Upper lobe of left lung (tissue), 6 donors: ENCODE measurements at regions not wholly inside any gene's neighbourhood (a gene's known extent, or its start where the extent isn't known, plus 50 kb on each side); places are given as distances from the start of the nearest gene placed in this dataset.

ENCODE experiments used
- ATAC-seq, 2 donors: fragments of 200-7000 bp; cut with Tn5 transposase; one replicate each; pipeline ENCODE4 v1.9.1; 2022; ENCODE audit warnings: mild to moderate bottlenecking in 2 of 2, moderate library complexity in 2 of 2; ENCODE audit not compliant: low FRiP score in 2 of 2
- DNase-seq, 2 donors: peaks; one replicate each; pipeline ENCODE4 v3.0.0-alpha.2; 2019 to 2020
- H3K27ac ChIP-seq, 4 donors: fragments of 200-600 bp; sonication (generic); one replicate each; pipeline ENCODE4 v1.5.1; 2016 to 2019
- H3K27me3 ChIP-seq, 4 donors: fragments of 200-600 bp; sonication (generic); one replicate each; pipeline ENCODE4 v1.5.1; 2017 to 2019
- H3K36me3 ChIP-seq, 4 donors: fragments of 200-600 bp; sonication (generic); one replicate each; pipeline ENCODE4 v1.5.1; 2016 to 2019
- H3K4me1 ChIP-seq, 4 donors: fragments of 200-600 bp; sonication (generic); one replicate each; pipeline ENCODE4 v1.5.1; 2018 to 2019
- H3K4me3 ChIP-seq, 4 donors: fragments of 200-600 bp; sonication (generic); one replicate each; pipeline ENCODE4 v1.5.1; 2017 to 2019; ENCODE audit warnings: mild to moderate bottlenecking in 2 of 4, moderate library complexity in 1 of 4
- H3K9me3 ChIP-seq, 4 donors: fragments of 200-600 bp; sonication (generic); one replicate each; pipeline ENCODE4 v1.5.1; 2018 to 2019
- EP300 ChIP-seq, 4 donors: sonication (generic); formaldehyde crosslinking; IDR thresholded peaks; one replicate each; pipeline ENCODE4 v1.5.1; 2017; ENCODE audit warnings: antibody characterized with exemption in 4 of 4, control low read depth in 2 of 4
- POLR2A ChIP-seq, 4 donors: fragments of 450-650 bp; IDR thresholded peaks; one replicate each; pipeline ENCODE4 v1.5.1; 2016 to 2017; ENCODE audit warnings: antibody characterized with exemption in 4 of 4, mild to moderate bottlenecking in 2 of 4
- POLR2AphosphoS5 ChIP-seq, 2 donors: sonication (generic); formaldehyde crosslinking; IDR thresholded peaks; one replicate each; pipeline ENCODE4 v1.5.1; 2017; ENCODE audit warnings: antibody characterized with exemption in 2 of 2
- WGBS, 2 donors: methylation state at CpG; one replicate each; pipeline ENCODE4 v1.1.5; 2017 to 2018; 5-methylcytosine and 5-hydroxymethylcytosine counted together
- TF ChIP-seq, protein P1 (sequence below), 6 experiments: fragments of 450-650 bp in 4 of 6; fragments of 200-600 bp in 2 of 6; sonication (generic) in 2 of 6; IDR thresholded peaks; one replicate each; pipeline ENCODE4 v1.5.1; 2016 to 2019; ENCODE audit warnings: antibody characterized with exemption in 6 of 6
- donor health status: DM: no; HTN: no; CAD: no; lungs with moderate emphysema.
- donor health status: DM: no; HTN: yes; CAD: no; lungs with severe emphysema.

DNA sequence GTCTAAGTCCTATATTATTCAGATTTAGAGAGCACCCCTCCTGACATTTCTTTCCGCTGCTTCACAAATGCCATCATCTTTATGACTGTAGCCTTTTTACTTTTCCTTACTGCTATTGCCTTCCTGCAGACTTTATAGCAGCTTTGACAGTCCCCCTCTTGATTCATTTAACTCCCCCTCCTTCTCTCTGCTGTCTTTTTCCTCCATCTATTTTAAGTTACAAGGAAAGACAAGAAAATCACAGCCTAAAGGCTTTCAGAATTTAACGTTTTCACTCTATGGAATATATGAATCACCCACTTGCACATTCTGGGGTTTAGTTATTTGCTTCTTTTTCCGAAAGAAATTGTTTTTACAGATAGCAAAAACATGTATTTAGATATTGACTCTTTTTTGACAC lies 183.4 kb upstream of the SETBP1 start:
- 80 to 82% methylated on average over 3 of the region's 3 CpGs for WGBS, 2 donors
- DNase-seq: no peak
- ATAC-seq: no peak
- TF ChIP-seq, protein P1, sequence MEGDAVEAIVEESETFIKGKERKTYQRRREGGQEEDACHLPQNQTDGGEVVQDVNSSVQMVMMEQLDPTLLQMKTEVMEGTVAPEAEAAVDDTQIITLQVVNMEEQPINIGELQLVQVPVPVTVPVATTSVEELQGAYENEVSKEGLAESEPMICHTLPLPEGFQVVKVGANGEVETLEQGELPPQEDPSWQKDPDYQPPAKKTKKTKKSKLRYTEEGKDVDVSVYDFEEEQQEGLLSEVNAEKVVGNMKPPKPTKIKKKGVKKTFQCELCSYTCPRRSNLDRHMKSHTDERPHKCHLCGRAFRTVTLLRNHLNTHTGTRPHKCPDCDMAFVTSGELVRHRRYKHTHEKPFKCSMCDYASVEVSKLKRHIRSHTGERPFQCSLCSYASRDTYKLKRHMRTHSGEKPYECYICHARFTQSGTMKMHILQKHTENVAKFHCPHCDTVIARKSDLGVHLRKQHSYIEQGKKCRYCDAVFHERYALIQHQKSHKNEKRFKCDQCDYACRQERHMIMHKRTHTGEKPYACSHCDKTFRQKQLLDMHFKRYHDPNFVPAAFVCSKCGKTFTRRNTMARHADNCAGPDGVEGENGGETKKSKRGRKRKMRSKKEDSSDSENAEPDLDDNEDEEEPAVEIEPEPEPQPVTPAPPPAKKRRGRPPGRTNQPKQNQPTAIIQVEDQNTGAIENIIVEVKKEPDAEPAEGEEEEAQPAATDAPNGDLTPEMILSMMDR (IDR thresholded peaks at IDR 0.05): no peak
- no peak for TF ChIP-seq POLR2A (IDR thresholded peaks at IDR 0.05)
- TF ChIP-seq POLR2AphosphoS5 (IDR thresholded peaks at IDR 0.05): no peak
- no peak for TF ChIP-seq EP300 (IDR thresholded peaks at IDR 0.05)
- Histone ChIP-seq H3K4me1 (no peaks in the 10 kb centered on the region), H3K36me3 (no peaks in the 10 kb centered on the region), H3K4me3 (no peak overlapping the region), H3K27ac (no peak overlapping the region), H3K27me3 (no peaks in the 10 kb centered on the region), H3K9me3 (no peaks in the 10 kb centered on the region)

DNA sequence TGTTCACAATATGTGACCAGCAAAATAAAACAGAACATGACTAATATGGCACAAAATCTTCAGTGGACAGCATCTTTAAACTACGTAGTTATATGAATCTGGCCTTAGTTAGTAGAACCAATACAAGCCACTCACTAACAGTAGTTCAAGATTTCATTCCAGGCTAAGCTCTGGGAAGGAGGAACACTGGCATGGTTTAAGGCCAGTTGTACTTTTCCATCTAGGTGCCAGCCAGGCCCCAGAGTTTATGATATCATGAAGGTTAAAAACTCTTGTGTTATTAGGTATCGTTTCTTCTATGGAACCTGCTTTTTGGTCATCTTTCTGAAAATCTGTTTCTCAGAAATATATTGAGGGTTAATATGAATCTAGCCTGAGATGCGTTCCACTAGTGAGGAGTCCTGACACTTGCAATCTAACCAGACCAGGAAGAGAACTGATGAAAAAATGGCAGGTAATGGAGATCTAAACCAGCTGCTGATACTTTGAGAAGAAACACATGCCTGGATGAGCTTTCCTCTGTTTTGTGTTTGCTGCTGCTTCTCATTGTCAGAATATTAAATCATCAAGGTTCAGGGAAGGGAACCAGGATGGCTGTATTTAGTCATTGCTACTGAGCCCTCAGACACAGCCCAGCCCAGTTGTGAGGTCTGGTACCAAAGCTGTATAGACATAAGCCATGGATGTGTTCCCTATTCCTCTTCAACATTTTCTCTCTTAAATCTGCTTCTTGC lies 182.8 kb upstream of the SETBP1 start:
- Histone ChIP-seq H3K4me3 (no peak overlapping the region), H3K9me3 (no peaks in the 10 kb centered on the region), H3K4me1 (no peaks in the 10 kb centered on the region), H3K27me3 (no peaks in the 10 kb centered on the region), H3K36me3 (no peaks in the 10 kb centered on the region), H3K27ac (no peak overlapping the region)
- DNase-seq: no peak
- TF ChIP-seq POLR2A (IDR thresholded peaks at IDR 0.05): no peak
- TF ChIP-seq, protein P1 (IDR thresholded peaks at IDR 0.05): no peak
- no peak for TF ChIP-seq EP300 (IDR thresholded peaks at IDR 0.05)
- TF ChIP-seq POLR2AphosphoS5 (IDR thresholded peaks at IDR 0.05): no peak
- no peak for ATAC-seq
- WGBS, 2 donors: 86 to 88% methylated on average over 3 of the region's 3 CpGs

DNA sequence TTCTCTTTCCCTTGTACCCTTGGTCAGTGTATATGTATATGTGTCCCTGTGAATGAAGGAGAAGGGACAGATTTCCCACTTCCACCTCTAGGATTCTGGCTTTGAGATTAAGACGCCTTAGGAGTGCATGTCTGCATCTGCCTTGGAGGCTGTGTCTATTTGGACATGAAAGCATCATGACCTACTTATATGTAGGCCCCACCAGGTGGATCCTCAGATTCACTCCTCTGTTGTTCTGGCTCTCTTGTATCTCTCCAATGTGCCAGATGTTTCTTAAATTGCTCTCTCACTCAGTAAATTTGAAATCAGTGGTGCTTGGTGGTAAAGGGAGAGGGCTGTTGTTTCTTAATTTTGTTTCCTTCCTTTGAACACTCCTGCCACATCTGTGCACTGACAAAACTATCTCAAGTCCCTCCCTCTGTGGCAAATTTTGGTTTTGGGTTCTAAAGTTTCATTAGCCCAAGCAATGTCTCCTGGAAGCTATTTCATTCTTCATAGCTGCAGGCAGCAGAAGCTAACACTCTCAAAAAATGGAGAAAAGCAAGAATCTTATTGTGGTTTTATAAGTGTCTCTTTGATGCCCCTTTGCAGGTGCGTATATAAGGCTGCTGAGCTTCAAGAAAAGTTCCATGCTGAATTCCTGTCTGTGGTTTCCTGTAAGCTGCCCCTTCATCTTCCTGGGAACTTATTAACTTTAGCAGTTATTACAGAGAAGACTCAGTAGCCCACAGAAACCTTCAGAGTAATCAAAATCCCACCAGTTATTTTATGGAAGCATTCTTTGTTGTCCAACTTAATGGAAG lies 179.7 kb upstream of the SETBP1 start:
- ATAC-seq: no peak
- H3K36me3 ChIP-seq: no peaks in the 10 kb centered on the region
- WGBS, 2 donors: 72 to 73% methylated on average over 2 of the region's 2 CpGs
- no peak for DNase-seq
- no peaks in the 10 kb centered on the region for H3K9me3 ChIP-seq
- no peaks in the 10 kb centered on the region for H3K4me1 ChIP-seq
- TF ChIP-seq POLR2A (IDR thresholded peaks at IDR 0.05): no peak
- TF ChIP-seq POLR2AphosphoS5 (IDR thresholded peaks at IDR 0.05): no peak
- TF ChIP-seq EP300 (IDR thresholded peaks at IDR 0.05): no peak
- TF ChIP-seq, protein P1 (IDR thresholded peaks at IDR 0.05): no peak
- no peak overlapping the region for H3K27ac ChIP-seq
- H3K4me3 ChIP-seq: no peak overlapping the region
- no peaks in the 10 kb centered on the region for H3K27me3 ChIP-seq

- Histone ChIP-seq H3K4me1 (peaks cover 0 to 3% (median 0%) of the 10 kb centered on the region in 4 donors), H3K9me3 (no peaks in the 10 kb centered on the region), H3K27me3 (no peaks in the 10 kb centered on the region), H3K27ac (no peak overlapping the region), H3K36me3 (no peaks in the 10 kb centered on the region), H3K4me3 (no peak overlapping the region)
- ATAC-seq: no peak
- TF ChIP-seq POLR2AphosphoS5 (IDR thresholded peaks at IDR 0.05): no peak
- 74 to 76% methylated on average over 1 of the region's 1 CpG for WGBS, 2 donors
- no peak for DNase-seq
Measured at GRCh38 chr18:44502221-44502620, 178.5 kb upstream of the SETBP1 start.

GRCh38 chr18:44502790-44503189 lies 177.9 kb upstream of the SETBP1 start:
- no peak for DNase-seq
- H3K9me3 ChIP-seq: no peaks in the 10 kb centered on the region
- H3K4me3 ChIP-seq: no peak overlapping the region
- no peaks in the 10 kb centered on the region for H3K27me3 ChIP-seq
- H3K4me1 ChIP-seq: peaks cover 0 to 7% (median 0%) of the 10 kb centered on the region in 4 donors
- TF ChIP-seq, protein P1 (IDR thresholded peaks at IDR 0.05): no peak
- TF ChIP-seq EP300 (IDR thresholded peaks at IDR 0.05) (no peak), POLR2AphosphoS5 (IDR thresholded peaks at IDR 0.05) (no peak), POLR2A (IDR thresholded peaks at IDR 0.05) (no peak)
- H3K36me3 ChIP-seq: no peaks in the 10 kb centered on the region
- H3K27ac ChIP-seq: no peak overlapping the region
- no peak for ATAC-seq
